ENCODE measurements at regions not wholly inside any gene's neighbourhood (a gene's known extent, or its start where the extent isn't known, plus 50 kb on each side); places are given as distances from the start of the nearest gene placed in this dataset.

GRCh38 chr1:102098536-102098935 is 101.8 kb upstream of the OLFM3 start:
- no peak overlapping the region for H3T11ph ChIP-seq (ENCODE audit: low read length)

More at GRCh38 chr1:102098536-102098935, 101.8 kb upstream of the OLFM3 start:
- WGBS (ENCODE audit: extremely low coverage, insufficient read length, low lambda C conversion rate), result no CpG with 5 or more reads among the region's 3 CpGs
- Histone ChIP-seq H3K56ac (ENCODE audit: insufficient read length, low read depth, low read length) (no peak overlapping the region), H2BK15ac (ENCODE audit: low read depth, low read length) (no peak overlapping the region), H2BK20ac (ENCODE audit: low read depth, low read length, poor library complexity, severe bottlenecking) (no peak overlapping the region), H3K18ac (ENCODE audit: insufficient read length, low read depth, low read length) (no peak overlapping the region), H4K91ac (ENCODE audit: insufficient read length, low read depth, low read length) (no peak overlapping the region), H3K9ac (ENCODE audit: extremely low read depth, insufficient read length, low read length) (no peak overlapping the region), H3K4me1 (ENCODE audit: insufficient read depth, low read length) (peaks cover 3% of the 10 kb centered on the region; the same call in 1 of the 2 replicates), H2AFZ (ENCODE audit: low read length) (no peak overlapping the region), H3K4ac (ENCODE audit: low read depth, low read length) (no peak overlapping the region), H4K8ac (replicated peaks; ENCODE audit: insufficient read length, low read depth, low read length) (no peak overlapping the region), H3K79me2 (ENCODE audit: insufficient read depth, low read length) (no peaks in the 10 kb centered on the region), H3K14ac (ENCODE audit: insufficient read depth, low read length) (no peak overlapping the region), H4K5ac (ENCODE audit: insufficient read length, low read depth, low read length) (no peak overlapping the region), H3K79me1 (ENCODE audit: insufficient read depth, low read depth, low read length, poor library complexity, severe bottlenecking) (no peaks in the 10 kb centered on the region), H3K9me3 (ENCODE audit: control insufficient read depth, low read depth, low read length) (no peaks in the 10 kb centered on the region), H3K4me2 (ENCODE audit: insufficient read depth, insufficient read length, low read length) (no peak overlapping the region), H3K27ac (ENCODE audit: insufficient read length, low read depth, low read length) (no peak overlapping the region), H2BK5ac (ENCODE audit: insufficient read length, low read length) (no peak overlapping the region), H4K20me1 (ENCODE audit: control insufficient read depth, insufficient read depth, insufficient read length) (no peaks in the 10 kb centered on the region), H2BK120ac (ENCODE audit: low read depth, low read length, poor library complexity, severe bottlenecking) (no peak overlapping the region), H3K23me2 (ENCODE audit: insufficient read length, low read depth, low read length, poor library complexity, severe bottlenecking) (no peaks in the 10 kb centered on the region), H2BK12ac (ENCODE audit: insufficient read length, low read depth, low read length) (no peak overlapping the region), H2AK5ac (ENCODE audit: insufficient read length, low read length) (no peak overlapping the region), H3K23ac (ENCODE audit: insufficient read length, low read depth, low read length) (no peak overlapping the region), H3K27me3 (ENCODE audit: insufficient read depth, low read length) (no peaks in the 10 kb centered on the region)
- H3K36me3 Mint-ChIP-seq (ENCODE audit: insufficient read depth in 1 of 3, low read depth in 3 of 3), result peaks cover 0 to 14% (median 2%) of the 10 kb centered on the region in 3 experiments; a peak in 3 of 7 replicates
- no peak overlapping the region for H3K4me3 Mint-ChIP-seq
- no peak overlapping the region for H3K27ac Mint-ChIP-seq
- H3K9me3 Mint-ChIP-seq, result peaks cover 0 to 3% of the 10 kb centered on the region in 2 experiments; a peak in 1 of 5 replicates
- peaks cover 19 to 20% of the 10 kb centered on the region in 2 experiments for H3K4me1 Mint-ChIP-seq
- DNase-seq, result no peak
- H3K27me3 Mint-ChIP-seq (ENCODE audit: low read depth), result no peaks in the 10 kb centered on the region
- no peak for TF ChIP-seq CTCF (conservative IDR thresholded peaks at IDR 0.05)
